HG02840 (cell line): ENCODE measurements at regions not wholly inside any gene's neighbourhood (a gene's known extent, or its start where the extent isn't known, plus 50 kb on each side); places are given as distances from the start of the nearest gene placed in this dataset.
"Not testable (repeated sequence)": the region's sequence is repeated elsewhere in the genome, so short reads cannot be mapped to it uniquely, and the experiment has no call there.

Source experiments
- ATAC-seq: cut with Tn5 transposase; IDR thresholded peaks from one replicate; pipeline ENCODE4 v1.9.1; 2021; ENCODE audit warnings: mild to moderate bottlenecking, moderate library complexity, moderate number of reproducible peaks; ENCODE audit not compliant: unreplicated experiment, low FRiP score

DNA sequence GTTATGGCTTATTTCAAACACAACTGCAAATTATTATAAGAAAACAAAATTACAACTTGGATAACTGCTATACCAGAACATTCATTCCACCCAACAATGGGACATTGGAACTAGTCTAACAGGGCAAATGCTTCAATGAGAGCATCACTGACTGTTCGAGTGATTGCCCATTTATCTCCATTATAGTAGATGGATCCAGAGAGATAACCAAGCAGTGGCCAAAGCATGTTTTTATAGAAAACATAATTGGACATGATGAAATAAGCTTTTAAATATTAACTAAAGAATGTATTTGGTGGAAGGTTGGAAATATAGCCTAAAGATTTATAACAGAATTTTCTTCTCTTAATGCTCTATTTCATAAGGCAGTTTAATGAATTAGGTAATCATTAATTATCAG, 634.8 kb downstream of the NUP35 start:
- ATAC-seq: no peak

DNA sequence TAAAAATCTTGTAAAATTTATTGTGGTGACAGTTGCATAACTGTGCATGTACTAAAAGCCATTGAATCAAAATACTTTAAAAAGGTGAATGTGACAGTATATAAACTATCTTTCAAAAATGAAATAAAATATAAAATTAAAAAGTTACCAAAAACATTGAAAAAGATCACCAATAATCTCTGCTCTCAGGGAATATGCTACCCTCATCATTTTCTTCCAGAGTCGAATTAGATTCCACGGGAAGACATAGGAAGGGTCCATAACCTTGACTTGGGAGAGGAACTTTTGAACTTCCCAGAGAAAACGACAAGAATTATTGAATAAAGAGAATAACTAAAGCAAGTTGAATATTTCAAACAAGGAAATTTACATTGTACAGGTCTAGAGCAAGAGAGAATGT, 649.5 kb downstream of the NUP35 start:
- no peak for ATAC-seq

DNA sequence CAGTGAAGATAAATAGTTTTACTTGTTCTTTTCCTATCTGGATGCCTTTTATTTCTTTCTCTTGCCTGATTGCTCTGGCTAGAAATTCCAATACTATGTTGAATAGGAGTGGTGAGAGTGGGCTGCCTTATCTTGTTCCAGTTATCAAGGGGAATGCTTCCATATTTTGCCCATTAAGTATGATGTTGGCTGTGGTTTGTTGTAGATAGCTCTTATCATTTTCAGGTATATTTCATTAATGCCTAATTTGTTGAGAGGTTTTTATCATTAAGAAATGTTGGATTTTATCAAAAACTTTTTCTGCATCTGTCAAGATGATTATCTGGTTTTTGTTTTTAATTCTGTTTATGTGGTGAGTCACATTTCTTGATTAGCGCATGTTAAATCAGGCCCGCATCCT, 655.8 kb downstream of the NUP35 start:
- ATAC-seq: no peak

DNA sequence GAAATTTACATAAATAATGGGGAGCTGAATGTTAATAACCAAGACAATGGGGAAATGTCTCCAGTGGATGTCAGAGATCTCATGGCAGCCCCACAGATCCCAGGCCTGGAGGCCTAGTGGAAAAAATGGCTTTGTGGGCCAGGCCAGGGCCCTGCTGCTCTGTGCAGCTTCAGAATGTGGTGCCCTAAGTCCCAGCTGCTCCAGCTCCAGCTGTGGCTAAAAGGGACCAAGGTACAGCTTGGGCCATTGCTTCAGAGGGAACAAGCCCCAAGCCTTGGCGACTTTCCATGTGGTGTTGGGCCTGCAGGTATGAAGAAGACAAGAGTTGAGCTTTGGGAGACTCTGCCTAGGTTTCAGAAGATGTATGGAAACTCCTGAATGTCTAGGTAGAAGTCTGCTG, 658.2 kb downstream of the NUP35 start:
- ATAC-seq: no peak

DNA sequence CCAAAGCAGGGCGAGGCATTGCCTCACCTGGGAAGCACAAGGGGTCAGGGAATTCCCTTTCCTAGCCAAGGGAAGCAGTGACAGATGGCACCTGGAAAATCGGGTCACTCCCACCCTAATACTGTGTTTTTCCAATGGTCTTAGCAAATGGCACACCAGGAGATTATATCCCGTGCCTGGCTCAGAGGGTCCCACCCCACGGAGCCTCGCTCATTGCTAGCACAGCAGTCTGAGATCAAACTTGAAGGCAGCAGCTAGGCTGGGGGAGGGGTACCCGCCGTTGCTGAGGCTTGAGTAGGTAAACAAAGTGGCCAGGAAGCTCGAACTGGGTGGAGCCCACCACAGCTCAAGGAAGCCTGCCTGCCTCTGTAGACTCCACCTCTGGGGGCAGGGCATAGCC, 664.6 kb downstream of the NUP35 start:
- ATAC-seq: not testable (repeated sequence)

DNA sequence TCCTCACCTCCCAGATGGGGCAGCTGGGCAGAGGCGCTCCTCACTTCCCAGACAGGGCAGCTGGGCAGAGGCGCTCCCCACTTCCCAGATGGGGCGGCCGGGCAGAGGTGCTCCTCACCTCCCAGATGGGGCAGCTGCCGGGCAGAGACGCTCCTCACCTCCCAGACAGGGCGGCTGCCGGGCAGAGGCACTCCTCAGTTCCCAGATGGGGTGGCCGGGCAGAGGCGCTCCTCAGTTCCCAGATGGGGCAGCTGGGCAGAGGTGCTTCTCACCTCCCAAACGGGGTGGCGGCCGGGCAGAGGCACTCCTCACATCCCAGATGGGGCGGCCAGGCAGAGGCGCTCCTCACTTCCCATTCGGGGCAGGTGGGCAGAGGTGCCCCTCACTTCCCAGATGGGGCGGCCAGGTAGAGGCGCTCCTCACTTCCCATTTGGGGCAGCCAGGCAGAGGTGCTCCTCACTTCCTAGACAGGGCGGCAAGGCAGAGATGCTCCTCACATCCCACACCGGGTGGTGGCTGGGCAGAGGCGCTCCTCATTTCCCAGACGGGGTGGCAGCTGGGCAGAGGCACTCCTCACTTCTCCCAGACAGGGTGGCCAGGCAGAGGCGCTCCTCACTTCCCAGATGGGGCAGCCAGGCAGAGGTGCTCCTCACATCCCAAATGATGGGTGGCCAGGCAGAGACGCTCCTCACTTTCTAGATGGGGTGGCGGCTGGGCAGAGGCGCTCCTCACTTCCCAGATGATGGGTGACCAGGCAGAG, 668.1 kb downstream of the NUP35 start:
- not testable (repeated sequence) for ATAC-seq

DNA sequence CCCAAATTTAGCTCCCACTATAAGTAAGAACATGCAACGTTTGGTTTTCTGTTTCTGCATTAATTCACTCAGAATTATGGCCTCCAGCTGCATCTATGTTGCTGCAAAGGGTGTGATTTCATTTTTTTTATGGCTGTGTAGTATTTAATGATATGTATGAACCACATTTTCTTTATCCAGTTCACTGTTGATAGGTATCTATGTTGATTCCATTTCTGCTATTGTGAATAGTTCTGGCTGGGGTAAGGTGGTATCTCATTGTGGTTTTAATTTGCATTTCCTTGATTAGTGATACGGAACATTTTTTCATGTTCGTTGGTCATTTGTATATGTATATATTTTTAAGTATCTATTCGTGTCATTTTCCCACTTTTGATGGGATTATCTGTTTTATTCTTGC, 674.3 kb downstream of the NUP35 start:
- ATAC-seq: no peak

DNA sequence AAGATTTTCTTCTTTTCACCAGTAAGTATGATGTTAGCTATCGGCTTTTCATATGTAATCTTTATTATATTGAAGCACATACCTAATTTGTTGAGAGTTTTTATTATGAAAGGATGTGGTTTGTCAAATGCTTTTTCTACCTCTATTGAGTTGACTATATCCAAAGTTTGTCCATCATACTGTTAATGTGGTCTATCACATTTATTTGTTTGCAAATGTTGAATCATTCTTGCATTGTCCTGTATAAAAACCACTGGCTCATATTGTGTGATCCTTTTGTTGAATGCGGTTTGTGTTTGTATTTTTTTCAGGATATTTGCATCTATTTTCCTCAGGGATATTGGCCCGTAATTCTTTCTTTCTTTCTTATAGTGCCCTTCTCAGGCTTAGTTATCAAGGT, 675.5 kb downstream of the NUP35 start:
- no peak for ATAC-seq

DNA sequence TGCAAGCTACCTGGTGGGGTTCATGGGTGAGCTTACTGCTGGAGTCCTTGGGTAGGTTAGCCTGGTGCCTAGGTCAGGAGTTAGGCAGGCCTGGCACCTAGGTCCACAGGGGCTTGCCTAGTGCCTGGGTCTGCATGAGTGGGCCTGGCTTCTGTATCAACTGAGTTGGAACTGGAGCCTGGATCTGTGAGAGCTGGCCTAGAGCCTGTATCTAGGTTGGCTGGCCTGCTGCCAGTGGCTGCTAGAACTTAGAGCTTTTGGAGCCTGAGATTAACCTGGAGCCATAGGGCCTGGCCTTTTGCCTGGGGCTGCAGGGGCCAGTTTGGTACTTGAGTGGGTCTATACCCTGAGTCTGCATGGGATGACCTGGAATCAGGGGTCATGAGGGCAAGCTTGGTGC, 679.4 kb downstream of the NUP35 start:
- ATAC-seq: no peak

DNA sequence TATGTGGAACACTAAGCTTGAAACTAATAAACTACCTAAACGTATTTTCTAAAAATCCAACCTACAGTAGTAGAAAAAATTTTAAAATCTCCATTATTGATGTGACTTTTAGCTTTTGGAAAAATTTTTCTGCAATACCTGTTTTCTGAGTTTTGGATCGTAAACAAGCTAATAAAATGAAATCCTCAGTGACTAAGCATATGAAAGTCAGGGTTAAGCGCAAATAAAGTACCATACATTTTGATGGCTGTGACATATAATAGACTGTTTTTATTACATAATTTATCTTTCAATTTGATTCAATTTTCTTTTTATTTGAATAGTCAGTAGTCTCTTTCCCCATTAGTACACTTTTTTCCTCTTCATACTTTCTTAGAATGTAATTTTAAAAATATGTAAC, 683.6 kb downstream of the NUP35 start:
- no peak for ATAC-seq

DNA sequence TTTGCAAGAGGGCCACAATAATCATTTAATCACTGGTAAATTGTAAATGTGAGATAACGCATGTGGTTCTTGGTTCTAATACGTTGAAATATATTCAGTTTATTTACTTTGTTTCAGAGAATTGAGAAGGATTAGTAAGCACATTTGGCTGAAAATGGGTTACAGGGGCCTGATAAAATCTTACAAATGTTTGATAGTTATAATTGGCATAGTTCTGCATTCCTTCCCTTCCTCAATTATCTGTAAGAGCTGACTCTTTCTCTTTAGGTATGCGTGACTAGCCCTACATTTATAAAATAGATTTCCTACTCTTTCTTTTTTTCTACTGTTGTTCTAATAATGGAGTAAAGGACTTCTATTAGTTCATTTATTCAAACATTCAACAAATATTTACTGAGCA, 685.2 kb downstream of the NUP35 start:
- no peak for ATAC-seq

DNA sequence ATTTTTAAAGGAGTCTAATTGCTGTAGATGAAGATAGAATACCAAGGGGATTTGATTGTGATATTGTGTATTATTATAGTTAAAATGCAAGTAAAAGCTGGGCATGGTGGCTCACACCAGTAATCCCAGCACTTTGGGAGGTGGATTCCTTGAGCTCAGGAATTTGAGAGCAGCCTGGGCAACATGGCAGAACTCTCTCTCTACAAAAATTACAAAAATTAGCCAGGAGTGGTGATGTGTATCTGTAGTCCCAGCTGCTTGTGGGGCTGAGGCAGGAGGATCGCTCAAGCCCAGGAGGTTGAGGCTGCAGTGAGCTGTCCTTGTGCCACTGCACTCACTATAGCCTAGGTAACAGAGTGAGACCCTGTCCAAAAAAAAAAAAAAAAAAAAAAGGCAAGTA, 687.0 kb downstream of the NUP35 start:
- ATAC-seq: no peak

DNA sequence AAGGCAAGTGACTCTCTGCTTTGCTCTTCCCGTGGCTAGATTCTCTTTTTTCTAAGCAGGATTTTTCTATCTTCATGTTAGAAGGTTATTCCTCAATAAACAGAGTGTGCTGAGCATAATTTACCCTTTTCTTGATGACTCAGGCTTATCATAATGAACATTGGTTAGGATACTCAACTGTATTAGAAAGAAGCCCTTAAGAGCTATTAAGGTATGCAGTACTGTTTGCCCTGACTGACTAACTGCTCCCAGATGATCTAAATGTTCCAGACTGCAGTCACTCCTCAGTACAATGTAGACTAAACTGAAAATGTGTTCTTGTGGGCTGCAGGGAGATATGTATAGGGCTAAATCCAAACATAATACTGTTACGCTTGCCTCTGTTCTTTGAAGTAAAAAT, 687.8 kb downstream of the NUP35 start:
- ATAC-seq: no peak

DNA sequence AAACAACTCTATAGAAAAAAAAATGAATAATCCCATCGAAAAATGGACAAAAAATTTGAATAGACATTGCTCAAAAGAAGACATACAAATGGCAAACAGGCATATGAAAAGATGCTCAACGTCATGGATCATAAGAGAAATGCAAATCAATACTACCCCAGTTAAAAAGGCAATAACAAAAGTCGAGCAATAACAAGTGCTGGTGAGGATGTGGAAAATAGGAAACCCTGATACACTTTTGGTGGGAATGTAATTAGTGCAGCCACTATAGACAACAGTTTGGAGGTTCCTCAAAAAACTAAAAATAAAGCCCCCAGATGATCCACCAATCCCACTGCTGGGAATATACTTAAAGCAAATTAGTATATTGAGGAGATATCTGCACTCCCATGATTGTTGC, 701.5 kb downstream of the NUP35 start:
- no peak for ATAC-seq

DNA sequence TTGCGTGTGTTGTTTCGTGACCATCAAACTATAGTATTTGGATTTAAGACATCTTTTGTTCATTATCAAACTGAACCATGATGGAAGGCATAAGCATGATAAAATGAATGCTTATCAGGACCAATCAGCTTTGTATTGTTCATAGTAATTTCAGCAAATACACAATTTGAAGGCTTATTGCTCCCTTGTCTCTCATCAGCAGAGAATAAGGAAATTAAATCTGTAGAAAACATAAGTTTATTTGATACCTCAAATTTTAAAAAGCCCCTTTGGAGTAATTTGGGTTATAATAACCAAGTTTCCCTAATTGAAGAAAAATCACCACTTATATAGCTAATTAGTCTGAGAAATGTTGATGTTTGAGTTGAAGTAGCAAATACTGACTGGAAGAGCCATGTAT, 705.7 kb downstream of the NUP35 start:
- ATAC-seq: no peak

DNA sequence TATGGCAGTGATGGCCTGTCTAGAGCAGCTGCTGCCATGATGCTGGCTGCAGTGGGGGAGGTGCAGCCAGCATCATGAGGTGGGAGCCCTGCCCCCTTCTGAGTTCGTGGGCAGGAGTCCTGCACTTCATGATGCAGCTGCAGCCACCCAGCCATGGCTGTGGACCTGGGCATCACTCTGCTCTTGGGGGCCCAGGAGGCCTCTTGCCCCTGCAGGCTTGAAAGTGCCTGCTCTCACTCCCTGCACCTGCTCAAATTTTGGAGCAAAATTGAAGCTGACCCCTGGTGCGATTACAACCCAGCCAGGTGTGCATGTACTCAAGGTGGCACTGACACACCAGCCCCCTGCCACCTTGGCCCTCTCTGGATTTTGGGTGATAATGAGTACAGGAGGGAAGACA, 712.9 kb downstream of the NUP35 start:
- ATAC-seq: no peak

DNA sequence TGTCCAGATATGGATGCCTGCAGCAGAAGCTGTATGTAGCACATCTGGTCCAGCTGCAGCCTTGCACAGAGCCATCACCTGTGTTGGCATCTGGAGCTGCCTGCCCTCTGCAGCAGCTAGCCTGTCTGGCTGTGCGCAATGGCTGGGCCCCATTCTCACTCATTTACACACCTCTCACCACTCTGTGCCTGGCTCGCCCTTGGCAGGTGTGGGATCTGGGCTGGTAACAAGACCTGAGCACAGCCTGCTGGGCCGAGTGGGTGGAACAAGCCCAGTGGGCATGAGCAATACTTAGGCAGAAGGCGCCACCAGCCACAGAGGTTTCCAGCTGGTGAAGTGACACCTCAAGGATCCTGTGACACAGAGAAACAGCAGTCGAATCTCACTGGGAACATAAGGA, 714.1 kb downstream of the NUP35 start:
- ATAC-seq: no peak

DNA sequence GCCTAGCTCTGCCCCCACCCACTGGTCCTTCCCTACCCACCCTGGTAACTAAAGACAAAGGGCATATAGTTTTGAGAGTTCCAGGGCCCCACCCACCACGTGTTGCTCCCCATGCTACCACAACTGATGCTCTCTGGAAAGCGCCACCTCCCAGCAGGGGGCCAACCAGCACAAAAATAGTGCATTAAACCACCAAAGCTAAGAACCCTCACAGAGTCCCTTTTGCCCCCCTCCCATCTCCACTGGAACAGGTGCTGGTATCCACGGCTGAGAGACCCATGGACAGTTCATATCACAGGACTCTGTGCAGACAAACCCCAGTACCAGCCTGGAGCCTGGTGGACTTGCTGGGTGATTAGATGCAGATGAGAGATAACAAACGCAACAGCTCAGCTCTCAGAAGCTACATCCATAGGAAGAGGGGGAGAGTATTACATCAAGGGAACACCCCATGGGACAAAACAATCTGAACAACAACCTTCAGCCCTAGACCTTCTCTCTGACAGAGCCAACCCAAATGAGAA, 715.9 kb downstream of the NUP35 start:
- no peak for ATAC-seq

DNA sequence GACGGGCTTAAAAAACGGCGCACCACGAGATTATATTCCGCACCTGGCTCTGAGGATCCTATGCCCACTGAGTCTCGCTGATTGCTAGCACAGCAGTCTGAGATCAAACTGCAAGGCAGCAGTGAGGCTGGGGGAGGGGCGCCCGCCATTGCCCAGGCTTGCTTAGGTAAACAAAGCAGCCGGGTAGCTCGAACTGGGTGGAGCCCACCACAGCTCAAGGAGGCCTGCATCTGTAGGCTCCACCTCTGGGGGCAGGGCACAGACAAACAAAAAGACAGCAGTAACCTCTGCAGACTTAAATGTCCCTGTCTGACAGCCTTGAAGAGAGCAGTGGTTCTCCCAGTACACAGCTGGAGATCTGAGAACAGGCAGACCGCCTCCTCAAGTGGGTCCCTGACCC, 725.6 kb downstream of the NUP35 start:
- not testable (repeated sequence) for ATAC-seq

DNA sequence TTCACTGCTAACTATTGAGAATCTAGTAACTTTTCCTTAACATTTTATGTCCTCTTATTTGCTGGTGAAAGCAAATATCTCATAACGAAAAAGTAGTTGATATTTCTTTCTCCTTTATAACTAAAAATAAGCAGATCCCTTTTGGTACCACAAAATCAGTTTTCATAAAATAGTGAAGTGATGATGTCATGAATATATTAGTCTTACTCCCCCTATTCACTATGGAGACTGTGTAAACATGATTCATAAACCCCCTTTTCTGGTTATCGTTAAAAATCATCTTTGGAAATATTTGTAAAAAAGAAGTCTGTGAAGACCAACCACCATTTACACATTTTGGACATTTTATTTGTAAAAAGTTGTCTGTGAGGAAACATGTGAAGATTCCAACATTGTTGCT, 734.9 kb downstream of the NUP35 start:
- ATAC-seq: no peak

DNA sequence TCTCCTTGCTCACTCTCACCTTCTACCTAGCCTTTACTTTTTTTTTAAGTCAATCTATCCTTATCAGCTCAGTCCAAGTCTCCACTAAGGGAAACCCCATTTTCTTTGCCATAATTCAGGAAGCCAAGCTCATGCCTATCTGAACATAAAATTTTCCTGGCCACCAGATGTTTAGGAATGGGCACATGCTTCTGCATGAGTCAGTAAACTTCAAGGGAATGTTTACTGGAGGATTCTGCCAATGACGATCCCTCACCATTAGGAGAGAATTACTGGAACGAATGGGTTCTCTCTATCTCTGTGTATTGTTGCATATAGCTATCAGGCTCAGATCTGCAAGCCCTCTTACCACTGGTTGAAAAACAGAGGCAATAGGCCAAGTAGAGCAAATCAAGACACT, 731.7 kb upstream of the ZNF804A start:
- ATAC-seq: no peak

DNA sequence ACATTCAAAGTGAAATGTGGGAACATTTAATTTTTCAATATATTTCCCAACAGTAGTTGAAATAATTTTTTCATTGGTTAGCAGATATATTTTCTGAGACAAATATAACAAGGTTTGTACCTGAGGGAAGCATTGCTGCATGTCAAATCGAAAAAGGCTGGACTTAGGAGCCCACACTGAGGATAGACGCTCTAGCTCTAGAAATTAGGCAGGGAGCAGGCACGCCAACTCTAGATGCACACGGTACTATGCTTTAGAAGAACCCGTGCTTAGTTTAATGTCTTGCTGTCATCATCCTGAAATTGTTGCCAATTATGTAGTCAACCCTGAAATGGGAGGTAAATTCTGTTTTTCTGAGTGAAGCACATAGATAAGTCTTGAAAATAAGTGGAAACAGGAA, 731.1 kb upstream of the ZNF804A start:
- no peak for ATAC-seq

DNA sequence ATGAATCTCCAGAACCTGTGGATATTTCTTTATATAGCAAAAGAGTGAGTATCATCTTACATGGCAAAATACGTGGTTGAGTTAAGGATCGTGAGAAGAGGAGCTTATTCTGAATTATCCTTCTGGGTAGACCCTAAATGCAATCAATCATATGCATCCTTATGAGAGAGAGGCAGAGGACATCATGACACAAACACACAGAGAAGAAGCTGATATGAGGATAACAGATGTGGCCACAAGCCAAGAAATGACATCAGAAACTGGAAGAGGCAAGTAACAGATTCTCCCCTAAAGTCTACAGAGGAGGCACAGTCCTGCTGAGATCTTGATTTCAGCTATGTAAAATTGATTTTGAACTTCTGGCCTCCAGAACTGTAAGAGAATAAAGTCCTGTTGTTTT, 730.2 kb upstream of the ZNF804A start:
- ATAC-seq: no peak
